ENCODE measurements at regions not wholly inside any gene's neighbourhood (a gene's known extent, or its start where the extent isn't known, plus 50 kb on each side); places are given as distances from the start of the nearest gene placed in this dataset.

DNA sequence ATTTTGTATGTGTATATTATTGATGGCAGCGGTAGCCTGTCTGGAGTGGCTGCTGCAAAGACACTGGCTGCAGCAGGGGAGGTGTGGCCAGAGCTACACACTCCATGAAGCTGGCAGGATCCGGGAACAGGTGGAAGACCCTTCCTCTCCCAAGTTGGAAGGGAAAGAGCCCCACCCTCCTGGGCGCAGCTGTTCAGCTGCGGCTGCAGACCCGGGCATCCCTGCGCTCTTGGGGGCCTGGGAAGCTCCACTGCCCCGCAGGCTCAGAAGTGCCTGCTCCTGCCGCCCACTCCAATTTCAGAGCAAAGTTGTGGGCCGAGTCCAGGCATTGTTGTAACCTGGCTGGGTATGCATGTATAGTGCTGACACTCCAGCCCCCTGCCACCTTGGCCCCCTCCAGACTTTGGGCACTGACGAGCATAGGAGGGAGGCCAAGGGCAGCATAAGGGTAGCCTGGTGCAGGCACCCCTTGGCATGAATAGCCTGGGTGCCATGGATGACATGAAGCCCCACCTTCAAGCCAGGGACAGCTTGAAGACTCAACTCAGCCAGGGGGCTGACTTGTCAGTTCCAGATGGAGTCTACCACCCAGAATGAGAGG, 90.7 kb upstream of the TMEM168 start:
- no peak for DNase-seq

- no peak for DNase-seq
Measured at GRCh38 chr7:112877691-112878460, 87.7 kb upstream of the TMEM168 start.

GRCh38 chr7:112876877-112877276, 86.7 kb upstream of the TMEM168 start:
- DNase-seq: no peak

DNA sequence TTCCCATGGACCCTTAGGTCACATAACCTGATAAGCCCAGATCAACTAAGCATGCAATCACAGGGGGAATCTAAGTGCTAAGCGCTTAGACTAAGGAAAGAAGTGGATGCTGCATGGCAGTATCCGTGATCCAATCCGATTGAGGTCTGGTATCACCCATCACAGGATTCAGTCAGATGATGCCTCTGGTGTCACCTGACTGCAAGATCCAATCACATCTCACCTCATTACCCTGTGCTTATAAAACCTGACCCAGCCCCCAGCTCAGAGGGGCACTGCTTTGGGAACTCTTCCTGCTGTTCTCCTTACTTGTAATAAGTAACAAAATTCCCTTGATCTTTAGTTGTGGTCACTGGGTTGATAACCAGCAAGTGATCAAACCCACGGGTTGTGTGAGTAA, 84.7 kb upstream of the TMEM168 start:
- DNase-seq: no peak

GRCh38 chr7:112873831-112874553, 83.8 kb upstream of the TMEM168 start:
- DNase-seq: no peak

GRCh38 chr7:112869111-112869774, 79.0 kb upstream of the TMEM168 start:
- DNase-seq: peak; percentile 17

DNA sequence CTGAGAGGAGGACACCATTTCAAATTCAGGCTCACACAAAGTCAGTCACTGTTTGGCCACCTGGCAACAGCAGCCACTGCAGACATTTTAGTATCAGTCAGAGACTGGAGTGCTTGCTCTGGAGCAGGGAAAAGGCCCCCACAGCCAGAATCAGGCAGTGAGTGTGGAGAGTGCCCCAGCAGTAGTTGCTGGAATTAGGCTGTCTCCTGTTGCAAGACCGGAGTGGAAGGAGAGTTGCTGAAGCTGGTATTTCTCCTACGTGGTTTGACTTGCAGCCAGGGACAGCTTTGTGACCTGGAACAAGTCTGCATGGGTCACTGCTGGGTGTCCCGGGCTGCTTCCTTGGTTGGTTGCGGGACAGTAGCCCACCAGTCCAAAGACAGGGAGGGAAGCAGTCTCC, 78.4 kb upstream of the TMEM168 start:
- DNase-seq: no peak

DNA sequence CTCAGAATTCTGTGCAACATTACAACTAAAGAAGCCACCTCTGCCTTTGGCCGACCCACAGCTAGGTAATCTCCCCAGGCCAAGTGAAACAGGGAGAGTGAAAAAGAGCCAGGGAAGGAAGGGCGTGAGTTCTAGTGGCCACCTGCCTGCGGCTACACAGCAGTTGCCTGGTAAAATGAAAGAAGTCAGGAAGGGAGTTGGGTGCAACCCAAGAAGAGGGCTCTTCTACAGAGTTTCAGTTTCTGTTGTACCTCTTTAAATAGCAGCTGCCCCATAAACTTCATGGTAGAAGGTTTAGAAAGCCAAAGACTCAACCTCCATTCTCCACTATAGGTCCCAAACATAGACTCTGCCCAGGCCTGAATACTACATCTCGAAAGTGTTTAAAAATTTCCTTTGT, 76.2 kb upstream of the TMEM168 start:
- no peak for DNase-seq

GRCh38 chr7:112864380-112864779, 74.2 kb upstream of the TMEM168 start:
- no peak for DNase-seq

DNA sequence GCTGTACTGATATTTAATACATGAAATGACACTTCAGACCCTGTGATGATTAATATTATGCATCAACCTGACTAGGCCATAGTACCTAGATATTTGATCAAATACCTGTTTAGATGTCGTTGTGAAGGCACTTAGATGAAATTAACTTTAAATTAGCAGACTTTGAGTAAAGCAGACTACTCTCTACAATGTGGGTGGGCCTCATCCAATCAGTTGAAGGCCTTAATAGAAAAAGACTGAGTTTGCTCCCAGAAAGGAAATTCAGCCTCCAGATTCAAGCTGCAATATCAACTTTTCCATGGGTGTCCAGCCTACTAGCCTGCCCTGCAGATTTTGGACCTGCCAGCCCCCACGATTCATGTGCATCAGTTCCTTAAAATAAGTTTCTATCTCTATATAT, 68.6 kb upstream of the TMEM168 start:
- DNase-seq: no peak

GRCh38 chr7:112855227-112855626, 65.0 kb upstream of the TMEM168 start:
- no peak for DNase-seq

GRCh38 chr7:112854169-112854568, 64.0 kb upstream of the TMEM168 start:
- no peak for DNase-seq

DNA sequence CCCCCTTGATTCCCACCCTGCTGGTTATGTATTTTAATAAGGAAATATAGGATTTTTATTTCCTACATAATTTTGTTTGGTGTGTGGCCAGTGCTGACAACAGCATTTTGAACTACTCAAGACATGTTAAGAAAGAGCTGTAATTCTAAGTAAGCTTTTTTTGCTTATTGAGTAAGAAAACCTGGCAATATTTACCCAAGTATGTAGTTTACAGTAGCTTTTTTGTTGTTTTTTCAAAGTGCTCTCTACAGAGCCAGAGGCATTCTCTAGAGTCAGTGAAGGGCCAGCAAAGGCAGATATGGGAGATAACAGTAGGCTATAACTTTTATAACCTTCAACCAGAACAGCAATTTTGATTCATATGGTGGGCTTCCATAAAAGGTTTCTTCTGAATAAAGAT, 63.2 kb upstream of the TMEM168 start:
- no peak for DNase-seq

DNA sequence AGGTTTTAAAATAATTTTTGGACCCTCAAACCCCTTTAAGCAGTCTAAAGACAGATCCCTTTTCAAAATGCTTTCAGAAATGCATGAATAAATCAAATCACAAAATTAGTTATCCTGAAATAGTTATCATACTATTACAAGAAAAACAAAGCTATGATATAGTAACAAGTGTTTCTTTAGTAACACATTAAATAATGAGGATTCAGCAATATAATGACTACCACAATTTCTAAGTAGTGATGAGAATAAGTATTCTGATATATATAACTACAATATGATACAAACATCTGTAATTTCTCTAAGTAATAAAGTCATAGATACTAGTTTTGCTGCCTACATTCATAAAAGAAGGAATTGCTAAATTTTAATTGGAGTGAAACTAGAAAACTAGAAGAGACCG, 53.0 kb upstream of the TMEM168 start:
- no peak for DNase-seq
